CD14-positive monocyte (primary cell): ENCODE measurements at regions not wholly inside any gene's neighbourhood (a gene's known extent, or its start where the extent isn't known, plus 50 kb on each side); places are given as distances from the start of the nearest gene placed in this dataset.

Experiments used
- DNase-seq, 3 donors: peaks; one replicate each; pipeline ENCODE4 v3.0.0-alpha.2; 2011 to 2022
- H2AFZ ChIP-seq: 2 replicates; pipeline ENCODE4 v1.6.0; 2012; ENCODE audit warnings: mild to moderate bottlenecking, low read depth, low read length, inconsistent platforms; ENCODE audit not compliant: insufficient read depth, poor library complexity, severe bottlenecking
- H3K27ac ChIP-seq, 2 donors: 1 replicate in 1 of 2; 2 replicates in 1 of 2; pipeline ENCODE4 v1.5.1; 2012 to 2013; ENCODE audit warnings: low read length in 2 of 2, control low read depth in 1 of 2, inconsistent platforms in 1 of 2, low read depth in 1 of 2, mild to moderate bottlenecking in 1 of 2
- H3K27me3 ChIP-seq, 2 donors: one replicate each; pipeline versions ENCODE4 v1.6.0 to v1.6.1; 2011 to 2013; ENCODE audit warnings: low read length in 2 of 2; ENCODE audit not compliant: control insufficient read depth in 2 of 2, insufficient read depth in 2 of 2
- H3K36me3 ChIP-seq, 2 donors: replicated peaks in 1 of 2; 1 replicate in 1 of 2; 2 replicates in 1 of 2; pipeline versions ENCODE4 v1.5.1 to v1.6.1; 2012 to 2013; ENCODE audit warnings: low read length in 2 of 2, control low read depth in 1 of 2, inconsistent platforms in 1 of 2, mild to moderate bottlenecking in 1 of 2; ENCODE audit not compliant: insufficient read depth in 2 of 2, control insufficient read depth in 1 of 2
- H3K4me1 ChIP-seq, 2 donors: 1 replicate in 1 of 2; 2 replicates in 1 of 2; pipeline versions ENCODE4 v1.5.1 to v1.6.1; 2012 to 2013; ENCODE audit warnings: low read length in 2 of 2, control low read depth in 1 of 2, inconsistent platforms in 1 of 2, mild to moderate bottlenecking in 1 of 2, moderate library complexity in 1 of 2; ENCODE audit not compliant: insufficient read depth in 2 of 2, control insufficient read depth in 1 of 2
- H3K4me2 ChIP-seq: replicated peaks from 2 replicates; pipeline ENCODE3; 2012; ENCODE audit warnings: low read length, moderate library complexity, mild to moderate bottlenecking; ENCODE audit not compliant: poor library complexity, severe bottlenecking; ENCODE audit errors: extremely low read depth
- H3K4me3 ChIP-seq, 3 experiments: fragments of 200-600 bp in 1 of 3; sonication (generic) in 1 of 3; replicated peaks in 1 of 3; 1 replicate in 2 of 3; 2 replicates in 1 of 3; pipeline ENCODE4 v1.5.1; 2011 to 2013; ENCODE audit warnings: low read length in 3 of 3, mild to moderate bottlenecking in 3 of 3, control low read depth in 2 of 3, low read depth in 2 of 3, inconsistent platforms in 1 of 3, moderate library complexity in 1 of 3
- H3K79me2 ChIP-seq: 2 replicates; pipeline ENCODE4 v1.6.0; 2012; ENCODE audit warnings: mild to moderate bottlenecking, control low read depth, inconsistent platforms, low read length, moderate library complexity; ENCODE audit not compliant: insufficient read depth
- H3K9ac ChIP-seq: 2 replicates; pipeline ENCODE4 v1.6.0; 2017; ENCODE audit warnings: low read length, mild to moderate bottlenecking; ENCODE audit not compliant: insufficient read depth, poor library complexity, severe bottlenecking
- H3K9me3 ChIP-seq, 2 donors: replicated peaks in 1 of 2; 1 replicate in 1 of 2; 2 replicates in 1 of 2; pipeline versions ENCODE4 v1.5.1 to v1.6.1; 2012 to 2013; ENCODE audit warnings: low read length in 2 of 2, control low read depth in 1 of 2; ENCODE audit not compliant: control insufficient read depth in 1 of 2, insufficient read depth in 1 of 2
- H4K20me1 ChIP-seq: 2 replicates; pipeline ENCODE4 v1.6.0; 2012; ENCODE audit warnings: mild to moderate bottlenecking, low read length, control low read depth, moderate library complexity; ENCODE audit not compliant: insufficient read depth
- H3K27ac Mint-ChIP-seq, 7 donors: one replicate each; pipeline ENCODE4 v1.8.0; 2020; ENCODE audit warnings: mild to moderate bottlenecking in 7 of 7, mixed read lengths in 7 of 7, moderate library complexity in 6 of 7, inconsistent platforms in 2 of 7
- H3K27me3 Mint-ChIP-seq, 3 donors: one replicate each; pipeline ENCODE4 v1.8.0; 2021 to 2022; ENCODE audit warnings: low read depth in 3 of 3, mild to moderate bottlenecking in 3 of 3, mixed read lengths in 3 of 3, moderate library complexity in 3 of 3, inconsistent platforms in 1 of 3
- H3K36me3 Mint-ChIP-seq, 2 donors: one replicate each; pipeline ENCODE4 v1.8.0; 2020; ENCODE audit warnings: mixed read lengths in 2 of 2, inconsistent platforms in 1 of 2, mild to moderate bottlenecking in 1 of 2
- H3K4me1 Mint-ChIP-seq: one replicate; pipeline ENCODE4 v1.8.0; 2020; ENCODE audit warnings: mild to moderate bottlenecking, mixed read lengths
- H3K4me3 Mint-ChIP-seq, 2 donors: one replicate each; pipeline ENCODE4 v1.8.0; 2020; ENCODE audit warnings: mild to moderate bottlenecking in 2 of 2, mixed read lengths in 2 of 2, moderate library complexity in 1 of 2
- H3K9me3 Mint-ChIP-seq, 7 donors: one replicate each; pipeline ENCODE4 v1.8.0; 2020 to 2022; ENCODE audit warnings: mixed read lengths in 7 of 7, mild to moderate bottlenecking in 6 of 7, moderate library complexity in 6 of 7, inconsistent platforms in 2 of 7
- WGBS: methylation state at CpG from one replicate; pipeline ENCODE4 v1.1.5; 2013; ENCODE audit warnings: missing lambda C conversion rate; ENCODE audit not compliant: insufficient coverage; 5-methylcytosine and 5-hydroxymethylcytosine counted together
- intact Hi-C, 2 donors: fragments of 100-400 bp; cut with micrococcal nuclease; formaldehyde crosslinking; loops; one replicate each; pipeline versions ENCODE4 v1.15.0 to v1.15.1; 2023
- TF ChIP-seq, protein P1 (sequence below): fragments of 200-600 bp; IDR thresholded peaks from one replicate; pipeline ENCODE4 v1.8.0; 2022; ENCODE audit warnings: antibody characterized with exemption, mild to moderate bottlenecking

DNA sequence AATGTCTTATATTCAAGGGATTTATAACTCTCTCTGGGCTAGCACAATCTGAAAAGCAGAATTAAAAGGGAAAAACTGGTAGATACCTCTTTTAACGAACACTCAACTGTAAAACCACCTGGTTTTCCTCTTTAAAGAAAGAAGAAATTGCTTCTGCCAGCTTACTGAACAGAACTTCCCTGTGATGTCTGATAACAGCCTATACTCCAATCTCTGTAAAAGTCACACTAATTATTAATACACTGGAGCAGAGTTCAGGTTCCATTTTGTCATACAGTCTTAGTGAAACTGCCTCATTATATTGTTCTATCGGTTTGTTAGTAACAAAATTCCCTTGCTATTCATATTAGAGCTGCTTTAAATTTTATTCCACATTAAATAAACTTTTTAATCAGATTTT lies 251.0 kb upstream of the STARD13 start:
- no peak overlapping the region for H3K27ac Mint-ChIP-seq
- H3K4me2 ChIP-seq = no peak overlapping the region

DNA sequence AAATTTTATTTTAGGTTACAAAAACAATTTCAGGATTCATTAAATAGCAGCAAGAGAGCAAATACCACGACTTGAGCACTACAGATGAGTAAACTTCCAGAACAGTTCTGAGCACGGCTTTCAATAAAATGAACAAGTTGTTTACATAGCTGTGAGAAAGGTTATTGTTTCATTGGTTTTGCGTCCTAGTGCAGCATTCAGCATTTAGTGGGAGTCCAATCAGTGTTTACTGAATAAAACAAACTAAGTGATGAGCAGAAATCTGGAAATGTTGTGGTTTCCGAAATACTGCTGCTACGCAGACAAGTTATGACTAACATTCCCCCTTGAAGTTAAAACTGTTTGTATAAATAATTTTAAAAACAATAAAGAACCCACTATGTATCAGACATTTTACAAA lies 251.5 kb upstream of the STARD13 start:
- 93% methylated on average over 3 of the region's 5 CpGs for WGBS
- no peak overlapping the region for H3K27ac Mint-ChIP-seq

More for the DNA sequence above, 251.0 kb upstream of the STARD13 start:
- Mint-ChIP-seq H3K36me3 (peaks cover 0 to 3% of the 10 kb centered on the region in 2 donors), H3K4me1 (peaks cover 24% of the 10 kb centered on the region), H3K9me3 (no peaks in the 10 kb centered on the region), H3K27me3 (no peaks in the 10 kb centered on the region), H3K4me3 (no peak overlapping the region)
- no peak for DNase-seq
- H4K20me1 ChIP-seq = no peaks in the 10 kb centered on the region
- no peak overlapping the region for H2AFZ ChIP-seq
- no peaks in the 10 kb centered on the region for H3K27me3 ChIP-seq
- H3K4me1 ChIP-seq = peaks cover 18 to 19% of the 10 kb centered on the region in 2 donors
- intact Hi-C loops = no loop called here
- no peak overlapping the region for H3K4me3 ChIP-seq
- no peaks in the 10 kb centered on the region for H3K9me3 ChIP-seq
- WGBS = 11% methylated on average over 1 of the region's 2 CpGs
- no peaks in the 10 kb centered on the region for H3K36me3 ChIP-seq
- peaks cover 3% of the 10 kb centered on the region for H3K79me2 ChIP-seq
- TF ChIP-seq, protein P1, sequence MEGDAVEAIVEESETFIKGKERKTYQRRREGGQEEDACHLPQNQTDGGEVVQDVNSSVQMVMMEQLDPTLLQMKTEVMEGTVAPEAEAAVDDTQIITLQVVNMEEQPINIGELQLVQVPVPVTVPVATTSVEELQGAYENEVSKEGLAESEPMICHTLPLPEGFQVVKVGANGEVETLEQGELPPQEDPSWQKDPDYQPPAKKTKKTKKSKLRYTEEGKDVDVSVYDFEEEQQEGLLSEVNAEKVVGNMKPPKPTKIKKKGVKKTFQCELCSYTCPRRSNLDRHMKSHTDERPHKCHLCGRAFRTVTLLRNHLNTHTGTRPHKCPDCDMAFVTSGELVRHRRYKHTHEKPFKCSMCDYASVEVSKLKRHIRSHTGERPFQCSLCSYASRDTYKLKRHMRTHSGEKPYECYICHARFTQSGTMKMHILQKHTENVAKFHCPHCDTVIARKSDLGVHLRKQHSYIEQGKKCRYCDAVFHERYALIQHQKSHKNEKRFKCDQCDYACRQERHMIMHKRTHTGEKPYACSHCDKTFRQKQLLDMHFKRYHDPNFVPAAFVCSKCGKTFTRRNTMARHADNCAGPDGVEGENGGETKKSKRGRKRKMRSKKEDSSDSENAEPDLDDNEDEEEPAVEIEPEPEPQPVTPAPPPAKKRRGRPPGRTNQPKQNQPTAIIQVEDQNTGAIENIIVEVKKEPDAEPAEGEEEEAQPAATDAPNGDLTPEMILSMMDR = no peak
- H3K9ac ChIP-seq = no peak overlapping the region
- H3K27ac ChIP-seq = no peak overlapping the region

More for the DNA sequence above, 251.5 kb upstream of the STARD13 start:
- TF ChIP-seq, protein P1 = no peak
- Histone ChIP-seq H2AFZ (no peak overlapping the region), H3K27me3 (no peaks in the 10 kb centered on the region), H3K27ac (no peak overlapping the region), H3K4me3 (no peak overlapping the region), H3K4me1 (peaks cover 21 to 24% of the 10 kb centered on the region in 2 donors), H3K36me3 (no peaks in the 10 kb centered on the region), H3K9me3 (no peaks in the 10 kb centered on the region), H3K79me2 (peaks cover 3% of the 10 kb centered on the region), H3K9ac (no peak overlapping the region), H3K4me2 (no peak overlapping the region), H4K20me1 (no peaks in the 10 kb centered on the region)
- DNase-seq = no peak
- peaks cover 28% of the 10 kb centered on the region for H3K4me1 Mint-ChIP-seq
- no peaks in the 10 kb centered on the region for H3K9me3 Mint-ChIP-seq
- intact Hi-C loops = no loop called here
- H3K4me3 Mint-ChIP-seq = no peak overlapping the region
- H3K36me3 Mint-ChIP-seq = peaks cover 0 to 3% of the 10 kb centered on the region in 2 donors
- no peaks in the 10 kb centered on the region for H3K27me3 Mint-ChIP-seq
